Hepatocyte (in vitro differentiated cells): ENCODE measurements at regions not wholly inside any gene's neighbourhood (a gene's known extent, or its start where the extent isn't known, plus 50 kb on each side); places are given as distances from the start of the nearest gene placed in this dataset.

Experiments
- DNase-seq: peaks from one replicate; pipeline ENCODE4 v3.0.0-alpha.2; 2016; ENCODE audit warnings: low spot score
- H2AFZ ChIP-seq: fragments of 200-600 bp; sonication (generic); 2 replicates; pipeline ENCODE4 v1.6.0; 2016; ENCODE audit warnings: antibody characterized with exemption, mild to moderate bottlenecking
- H3K27ac ChIP-seq: fragments of 200-600 bp; sonication (generic); 2 replicates; pipeline ENCODE4 v1.5.1; 2016; ENCODE audit warnings: mild to moderate bottlenecking
- H3K27me3 ChIP-seq: fragments of 200-600 bp; sonication (generic); 2 replicates; pipeline ENCODE4 v1.6.1; 2016
- H3K36me3 ChIP-seq: fragments of 200-600 bp; sonication (generic); replicated peaks from 2 replicates; pipeline ENCODE4 v1.5.1; 2016; ENCODE audit warnings: low read depth; ENCODE audit not compliant: insufficient read depth
- H3K4me1 ChIP-seq: fragments of 200-600 bp; sonication (generic); 2 replicates; pipeline ENCODE4 v1.5.1; 2016; ENCODE audit warnings: mild to moderate bottlenecking, moderate library complexity; ENCODE audit not compliant: insufficient read depth
- H3K4me2 ChIP-seq: fragments of 200-600 bp; sonication (generic); 2 replicates; pipeline ENCODE4 v1.6.0; 2016
- H3K4me3 ChIP-seq: fragments of 200-600 bp; sonication (generic); 2 replicates; pipeline ENCODE4 v1.5.1; 2016; ENCODE audit warnings: mild to moderate bottlenecking
- H3K79me2 ChIP-seq: fragments of 200-600 bp; sonication (generic); 2 replicates; pipeline ENCODE4 v1.6.0; 2017; ENCODE audit warnings: mild to moderate bottlenecking
- H3K9me2 ChIP-seq: fragments of 200-600 bp; sonication (generic); replicated peaks from 2 replicates; pipeline ENCODE4 v1.6.0; 2017; ENCODE audit warnings: mild to moderate bottlenecking; ENCODE audit not compliant: insufficient read depth
- H3K9me3 ChIP-seq: fragments of 200-600 bp; sonication (generic); 2 replicates; pipeline ENCODE4 v1.5.1; 2016; ENCODE audit warnings: low read depth, mild to moderate bottlenecking
- H4K20me1 ChIP-seq: fragments of 200-600 bp; sonication (generic); 2 replicates; pipeline ENCODE4 v1.6.0; 2016; ENCODE audit warnings: mild to moderate bottlenecking; ENCODE audit not compliant: insufficient read depth, poor library complexity, severe bottlenecking
- CTCF ChIP-seq: fragments of 200-600 bp; sonication (generic); IDR thresholded peaks from 2 replicates; pipeline ENCODE4 v1.5.1; 2016; ENCODE audit warnings: antibody characterized with exemption, mild to moderate bottlenecking; ENCODE audit not compliant: poor library complexity
- EZH2 ChIP-seq: fragments of 200-600 bp; sonication (generic); IDR thresholded peaks from 2 replicates; pipeline ENCODE4 v1.6.1; 2016; ENCODE audit warnings: antibody characterized with exemption, mild to moderate bottlenecking, borderline replicate concordance
- EZH2phosphoT487 ChIP-seq: fragments of 200-600 bp; sonication (generic); IDR thresholded peaks from one replicate; pipeline ENCODE4 v1.6.1; 2018; ENCODE audit warnings: antibody characterized with exemption, mild to moderate bottlenecking, low read depth, moderate library complexity; ENCODE audit not compliant: unreplicated experiment, severe bottlenecking
- WGBS: methylation state at CpG from one replicate; pipeline ENCODE4 v1.1.6; 2016; ENCODE audit warnings: low lambda C conversion rate; ENCODE audit errors: missing lambda C conversion rate; 5-methylcytosine and 5-hydroxymethylcytosine counted together

DNA sequence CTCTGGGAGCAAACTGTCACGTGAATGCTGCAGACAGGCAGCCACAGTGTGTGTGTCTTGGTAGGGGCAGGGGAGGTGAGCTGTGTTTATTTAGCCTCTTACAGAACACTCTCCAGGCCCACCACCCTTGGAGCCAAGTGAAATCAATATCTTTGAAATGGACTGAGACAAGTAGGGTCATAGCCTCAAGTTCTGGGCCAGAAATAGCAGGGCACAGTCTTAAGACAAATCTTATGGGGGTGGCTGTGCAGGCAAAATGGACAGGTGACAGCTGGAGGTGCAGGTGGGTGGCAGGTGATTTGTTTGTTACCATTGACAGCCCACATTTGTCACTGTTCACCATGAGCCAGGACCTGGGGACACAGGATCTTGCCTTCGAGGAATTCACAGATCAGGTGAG, 93.6 kb upstream of the NMNAT3 start:
- TF ChIP-seq EZH2phosphoT487 (no peak), EZH2 (no peak), CTCF (no peak)
- H3K27me3 ChIP-seq, result no peaks in the 10 kb centered on the region
- no peak overlapping the region for H3K27ac ChIP-seq
- H3K4me1 ChIP-seq, result peaks cover 4% of the 10 kb centered on the region
- no peaks in the 10 kb centered on the region for H3K9me3 ChIP-seq
- H3K36me3 ChIP-seq, result no peaks in the 10 kb centered on the region
- no peak overlapping the region for H3K4me3 ChIP-seq
- no peaks in the 10 kb centered on the region for H3K79me2 ChIP-seq
- WGBS, result 79% methylated on average over 2 of the region's 2 CpGs
- no peak overlapping the region for H3K4me2 ChIP-seq
- H2AFZ ChIP-seq, result no peak overlapping the region
- H4K20me1 ChIP-seq, result no peaks in the 10 kb centered on the region
- DNase-seq, result no peak
- H3K9me2 ChIP-seq, result no peaks in the 10 kb centered on the region

GRCh38 chr3:139770577-139770976, 92.8 kb upstream of the NMNAT3 start:
- Histone ChIP-seq H3K27ac (no peak overlapping the region), H3K9me3 (no peaks in the 10 kb centered on the region), H3K9me2 (no peaks in the 10 kb centered on the region), H3K4me2 (no peak overlapping the region), H3K79me2 (no peaks in the 10 kb centered on the region), H3K4me1 (peaks cover 4% of the 10 kb centered on the region), H3K4me3 (no peak overlapping the region), H3K27me3 (no peaks in the 10 kb centered on the region), H2AFZ (no peak overlapping the region), H3K36me3 (no peaks in the 10 kb centered on the region), H4K20me1 (no peaks in the 10 kb centered on the region)
- TF ChIP-seq CTCF (no peak), EZH2phosphoT487 (no peak), EZH2 (no peak)
- 97% methylated on average over 7 of the region's 7 CpGs for WGBS
- no peak for DNase-seq

DNA sequence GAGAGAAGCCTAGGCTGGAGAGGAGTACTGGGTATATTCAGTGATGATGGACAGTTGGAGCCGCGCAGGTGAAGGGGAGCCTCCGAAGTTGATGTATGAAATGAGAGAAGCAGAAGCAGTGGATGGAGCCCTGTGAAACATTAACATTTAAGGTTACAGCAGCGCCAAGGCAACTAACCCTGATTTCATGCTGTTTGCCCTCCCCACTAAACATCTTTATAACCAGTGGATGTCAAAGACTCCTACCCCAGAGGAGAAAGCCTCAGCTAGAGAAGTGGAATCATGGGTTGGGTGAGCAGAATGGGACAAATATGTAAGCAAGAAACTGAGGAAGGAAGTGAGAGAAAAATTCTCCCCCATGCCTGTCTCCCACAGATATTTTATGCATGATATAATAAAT, 92.0 kb upstream of the NMNAT3 start:
- Histone ChIP-seq H3K9me3 (no peaks in the 10 kb centered on the region), H3K27ac (no peak overlapping the region), H3K36me3 (no peaks in the 10 kb centered on the region), H2AFZ (no peak overlapping the region), H3K79me2 (no peaks in the 10 kb centered on the region), H3K27me3 (no peaks in the 10 kb centered on the region), H3K4me1 (peaks cover 4% of the 10 kb centered on the region), H4K20me1 (no peaks in the 10 kb centered on the region), H3K4me2 (no peak overlapping the region), H3K4me3 (no peak overlapping the region), H3K9me2 (no peaks in the 10 kb centered on the region)
- no peak for DNase-seq
- WGBS, result 86% methylated on average over 4 of the region's 4 CpGs
- TF ChIP-seq EZH2phosphoT487 (no peak), EZH2 (no peak), CTCF (no peak)

DNA sequence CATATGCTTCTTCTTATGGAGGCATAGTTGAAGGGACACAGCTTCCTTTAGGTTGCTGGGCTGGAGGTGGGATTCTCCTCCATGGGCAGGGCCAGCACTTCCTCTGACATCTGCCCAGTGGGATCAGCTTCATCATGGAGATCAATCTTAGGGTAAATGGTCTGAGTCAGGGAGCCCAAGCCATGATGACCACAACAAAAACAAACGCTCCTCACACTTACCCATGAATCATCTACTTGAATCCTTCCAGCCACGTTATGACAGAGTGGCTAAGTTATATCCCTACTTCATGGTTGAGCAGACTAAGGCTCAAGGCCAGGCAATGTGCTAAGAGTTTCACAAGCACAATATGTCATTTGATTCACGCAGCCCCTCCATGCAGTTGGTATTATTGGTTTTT, 87.2 kb upstream of the NMNAT3 start:
- H3K9me2 ChIP-seq, result no peaks in the 10 kb centered on the region
- H3K36me3 ChIP-seq, result no peaks in the 10 kb centered on the region
- H3K79me2 ChIP-seq, result no peaks in the 10 kb centered on the region
- no peak overlapping the region for H2AFZ ChIP-seq
- H3K27me3 ChIP-seq, result no peaks in the 10 kb centered on the region
- no peak overlapping the region for H3K4me3 ChIP-seq
- H3K4me1 ChIP-seq, result no peaks in the 10 kb centered on the region
- DNase-seq, result no peak
- 80% methylated on average over 3 of the region's 3 CpGs for WGBS
- no peak overlapping the region for H3K4me2 ChIP-seq
- no peaks in the 10 kb centered on the region for H4K20me1 ChIP-seq
- H3K9me3 ChIP-seq, result no peaks in the 10 kb centered on the region
- H3K27ac ChIP-seq, result no peak overlapping the region
- TF ChIP-seq CTCF, result no peak
- TF ChIP-seq EZH2phosphoT487, result no peak
- no peak for TF ChIP-seq EZH2
